Caco-2 (cell line): ENCODE measurements at regions not wholly inside any gene's neighbourhood (a gene's known extent, or its start where the extent isn't known, plus 50 kb on each side); places are given as distances from the start of the nearest gene placed in this dataset.

Experiments
- BruUV-seq: library from RNA; stranded (reverse); fragments of 400-500 nt; replicated peaks from 2 replicates; lab custom pipeline; 2021; lab: Mats Ljungman, UMichigan
- CTCF ChIA-PET: fragments of 300-600 bp; sonication (Branson Sonifier 250); formaldehyde crosslinking; loops from one replicate; lab custom pipeline; 2022; ENCODE audit warnings: antibody characterized with exemption; lab: Charles Lee
- POLR2A ChIA-PET: fragments of 300-600 bp; sonication (Branson Sonifier 250); formaldehyde crosslinking; loops from one replicate; lab custom pipeline; 2022; ENCODE audit warnings: antibody characterized with exemption; lab: Charles Lee
- DNase-seq, 2 experiments: peaks; one replicate each; pipeline versions ENCODE4 v3.0.0 to v3.0.0-alpha.2; 2020 to 2022
- H3K27me3 ChIP-seq: replicated peaks from 2 replicates; pipeline ENCODE4 v1.6.0; 2011; ENCODE audit warnings: low read length; ENCODE audit not compliant: control insufficient read depth, insufficient read depth
- H3K36me3 ChIP-seq: 2 replicates; pipeline ENCODE4 v1.5.1; 2011; ENCODE audit warnings: low read length; ENCODE audit not compliant: control insufficient read depth, insufficient read depth
- H3K4me1 ChIP-seq: fragments of 250-450 bp; sonication (Bioruptor Pico); 2 replicates; pipeline ENCODE4 v1.5.1; 2020; ENCODE audit warnings: mild to moderate bottlenecking
- H3K4me3 ChIP-seq: 2 replicates; pipeline ENCODE4 v1.5.1; 2011; ENCODE audit warnings: low read depth, mild to moderate bottlenecking, control low read depth, low read length
- H3K9me3 ChIP-seq: fragments of 250-450 bp; sonication (Bioruptor Pico); 2 replicates; pipeline ENCODE4 v1.5.1; 2020; ENCODE audit warnings: mild to moderate bottlenecking, moderate library complexity
- H3K27ac Mint-ChIP-seq: one replicate; pipeline ENCODE4 v1.8.0; 2022; ENCODE audit warnings: mixed read lengths; ENCODE audit not compliant: unreplicated experiment
- H3K27me3 Mint-ChIP-seq: one replicate; pipeline ENCODE4 v1.8.0; 2022; ENCODE audit warnings: mixed read lengths; ENCODE audit not compliant: insufficient read depth, unreplicated experiment
- H3K36me3 Mint-ChIP-seq: one replicate; pipeline ENCODE4 v1.8.0; 2022; ENCODE audit warnings: mild to moderate bottlenecking, mixed read lengths; ENCODE audit not compliant: insufficient read depth, unreplicated experiment
- H3K4me1 Mint-ChIP-seq: one replicate; pipeline ENCODE4 v1.8.0; 2022; ENCODE audit warnings: low read depth, mixed read lengths; ENCODE audit not compliant: unreplicated experiment
- H3K4me3 Mint-ChIP-seq: one replicate; pipeline ENCODE4 v1.8.0; 2022; ENCODE audit warnings: mild to moderate bottlenecking, moderate library complexity, mixed read lengths; ENCODE audit not compliant: unreplicated experiment
- H3K9me3 Mint-ChIP-seq: one replicate; pipeline ENCODE4 v1.8.0; 2022; ENCODE audit warnings: mixed read lengths; ENCODE audit not compliant: unreplicated experiment
- intact Hi-C: fragments of 100-400 bp; cut with micrococcal nuclease; formaldehyde crosslinking; loops from one replicate; pipeline ENCODE4 v1.10.0; 2022; ENCODE audit not compliant: unreplicated experiment
- TF ChIP-seq, protein P1 (sequence below), 2 experiments: fragments of 200-600 bp in 1 of 2; IDR thresholded peaks; 1 replicate in 1 of 2; 2 replicates in 1 of 2; pipeline versions ENCODE4 v1.5.1 to v1.8.0; 2011 to 2022; ENCODE audit warnings: antibody characterized with exemption in 1 of 2, control low read depth in 1 of 2, inconsistent platforms in 1 of 2, low read depth in 1 of 2, low read length in 1 of 2, mild to moderate bottlenecking in 1 of 2, moderate library complexity in 1 of 2; ENCODE audit not compliant: insufficient read depth in 1 of 2, severe bottlenecking in 1 of 2, unreplicated experiment in 1 of 2

DNA sequence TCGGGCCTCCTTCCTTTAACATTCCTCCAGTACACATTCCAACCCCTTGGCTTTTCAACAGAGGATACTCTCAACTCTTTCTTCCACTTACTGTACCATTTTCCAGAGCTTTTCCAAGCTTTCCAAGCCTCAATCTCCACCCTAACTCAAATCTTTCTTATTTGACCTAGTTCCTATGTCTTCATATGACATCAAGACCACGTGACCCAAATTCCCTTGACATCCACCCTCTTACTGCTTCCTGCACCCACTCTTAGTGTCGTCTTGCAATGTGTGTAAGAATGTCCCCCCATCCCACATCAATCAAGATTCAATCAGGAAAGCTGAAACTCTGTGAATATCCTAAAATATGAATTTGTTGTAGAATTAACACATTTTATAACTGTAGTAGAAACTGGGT lies 155.0 kb downstream of the OMA1 start:
- Mint-ChIP-seq H3K4me1 (peaks cover 5% of the 10 kb centered on the region), H3K36me3 (no peaks in the 10 kb centered on the region), H3K9me3 (no peaks in the 10 kb centered on the region), H3K27ac (no peak overlapping the region), H3K27me3 (peaks cover 12% of the 10 kb centered on the region), H3K4me3 (no peak overlapping the region)
- no peaks in the 10 kb centered on the region for H3K27me3 ChIP-seq
- TF ChIP-seq, protein P1, sequence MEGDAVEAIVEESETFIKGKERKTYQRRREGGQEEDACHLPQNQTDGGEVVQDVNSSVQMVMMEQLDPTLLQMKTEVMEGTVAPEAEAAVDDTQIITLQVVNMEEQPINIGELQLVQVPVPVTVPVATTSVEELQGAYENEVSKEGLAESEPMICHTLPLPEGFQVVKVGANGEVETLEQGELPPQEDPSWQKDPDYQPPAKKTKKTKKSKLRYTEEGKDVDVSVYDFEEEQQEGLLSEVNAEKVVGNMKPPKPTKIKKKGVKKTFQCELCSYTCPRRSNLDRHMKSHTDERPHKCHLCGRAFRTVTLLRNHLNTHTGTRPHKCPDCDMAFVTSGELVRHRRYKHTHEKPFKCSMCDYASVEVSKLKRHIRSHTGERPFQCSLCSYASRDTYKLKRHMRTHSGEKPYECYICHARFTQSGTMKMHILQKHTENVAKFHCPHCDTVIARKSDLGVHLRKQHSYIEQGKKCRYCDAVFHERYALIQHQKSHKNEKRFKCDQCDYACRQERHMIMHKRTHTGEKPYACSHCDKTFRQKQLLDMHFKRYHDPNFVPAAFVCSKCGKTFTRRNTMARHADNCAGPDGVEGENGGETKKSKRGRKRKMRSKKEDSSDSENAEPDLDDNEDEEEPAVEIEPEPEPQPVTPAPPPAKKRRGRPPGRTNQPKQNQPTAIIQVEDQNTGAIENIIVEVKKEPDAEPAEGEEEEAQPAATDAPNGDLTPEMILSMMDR (IDR thresholded peaks at IDR 0.05; ENCODE audit: insufficient read depth in 1 of 2, low read depth in 1 of 2, low read length in 1 of 2, severe bottlenecking in 1 of 2, unreplicated experiment in 1 of 2): no peak
- H3K9me3 ChIP-seq: no peaks in the 10 kb centered on the region
- no peak for DNase-seq
- intact Hi-C loops: no loop called here
- no TSS peak for BruUV-seq
- H3K4me1 ChIP-seq: no peaks in the 10 kb centered on the region
- H3K36me3 ChIP-seq: no peaks in the 10 kb centered on the region
- POLR2A ChIA-PET: no interaction called here
- H3K4me3 ChIP-seq: no peak overlapping the region
- CTCF ChIA-PET: no interaction called here

DNA sequence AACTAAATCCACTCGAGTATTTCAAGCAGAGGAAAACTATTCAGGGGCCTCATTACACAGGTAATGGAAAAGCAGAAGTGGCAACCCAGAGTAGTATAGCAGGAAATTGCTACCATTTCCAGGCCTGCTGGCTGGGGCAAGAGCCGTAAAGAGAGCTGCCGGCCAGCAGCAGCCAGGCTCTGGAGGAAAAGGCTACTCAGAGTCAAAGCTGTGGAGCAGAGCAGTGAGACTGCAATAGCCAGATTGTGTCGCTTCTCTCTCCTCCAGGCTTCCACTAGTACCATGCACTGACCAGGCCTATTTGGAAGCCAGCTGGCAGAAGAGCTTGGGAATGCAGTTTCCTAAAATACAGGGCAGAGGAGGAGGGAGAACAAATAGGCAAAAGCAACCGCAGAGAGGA lies 155.5 kb downstream of the OMA1 start:
- Histone ChIP-seq H3K4me3 (no peak overlapping the region), H3K36me3 (no peaks in the 10 kb centered on the region), H3K27me3 (no peaks in the 10 kb centered on the region; the same call in 1 of the 2 replicates), H3K9me3 (no peaks in the 10 kb centered on the region), H3K4me1 (no peaks in the 10 kb centered on the region)
- TF ChIP-seq, protein P1 (IDR thresholded peaks at IDR 0.05; ENCODE audit: insufficient read depth in 1 of 2, low read depth in 1 of 2, low read length in 1 of 2, severe bottlenecking in 1 of 2, unreplicated experiment in 1 of 2): no peak
- no peak overlapping the region for H3K4me3 Mint-ChIP-seq
- H3K27me3 Mint-ChIP-seq: peaks cover 9% of the 10 kb centered on the region
- POLR2A ChIA-PET: no interaction called here
- H3K36me3 Mint-ChIP-seq: no peaks in the 10 kb centered on the region
- intact Hi-C loops: no loop called here
- CTCF ChIA-PET: no interaction called here
- H3K9me3 Mint-ChIP-seq: no peaks in the 10 kb centered on the region
- BruUV-seq: no TSS peak
- no peak overlapping the region for H3K27ac Mint-ChIP-seq
- DNase-seq: no peak
- peaks cover under 1% of the 10 kb centered on the region for H3K4me1 Mint-ChIP-seq

DNA sequence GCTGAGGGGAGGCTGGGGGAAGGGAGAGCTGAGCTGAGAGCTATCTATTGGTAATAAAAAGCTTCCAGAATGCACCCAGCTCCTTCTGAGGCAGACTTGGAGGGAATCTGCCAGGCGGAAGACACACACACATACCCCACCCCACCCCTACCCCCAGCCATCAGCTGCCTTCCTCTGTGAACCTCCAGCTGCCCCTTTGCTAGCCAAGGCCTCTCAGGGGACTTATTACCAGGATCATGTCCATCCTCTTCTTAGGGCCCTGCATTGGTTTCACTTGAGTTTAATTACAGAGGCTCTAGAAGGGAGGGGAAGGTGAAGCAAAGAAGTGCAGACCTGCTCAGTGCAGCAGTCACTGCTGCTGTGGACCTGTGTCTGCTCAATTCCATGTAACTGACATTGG lies 156.4 kb downstream of the OMA1 start:
- ChIA-PET POLR2A (no interaction called here), CTCF (no interaction called here)
- H3K9me3 ChIP-seq: no peaks in the 10 kb centered on the region
- TF ChIP-seq, protein P1 (IDR thresholded peaks at IDR 0.05; ENCODE audit: insufficient read depth in 1 of 2, low read depth in 1 of 2, low read length in 1 of 2, severe bottlenecking in 1 of 2, unreplicated experiment in 1 of 2): no peak
- no peaks in the 10 kb centered on the region; the same call in 1 of the 2 replicates for H3K27me3 ChIP-seq
- Mint-ChIP-seq H3K9me3 (no peaks in the 10 kb centered on the region), H3K27ac (no peak overlapping the region), H3K4me3 (no peak overlapping the region), H3K36me3 (no peaks in the 10 kb centered on the region), H3K4me1 (no peaks in the 10 kb centered on the region), H3K27me3 (peaks cover 11% of the 10 kb centered on the region)
- no peak for DNase-seq
- H3K4me3 ChIP-seq: no peak overlapping the region
- no peaks in the 10 kb centered on the region for H3K36me3 ChIP-seq
- H3K4me1 ChIP-seq: no peaks in the 10 kb centered on the region
- no TSS peak for BruUV-seq
- intact Hi-C loops: no loop called here
